GM19351 (cell line): ENCODE measurements at regions not wholly inside any gene's neighbourhood (a gene's known extent, or its start where the extent isn't known, plus 50 kb on each side); places are given as distances from the start of the nearest gene placed in this dataset.

ENCODE experiments used
- ATAC-seq: cut with Tn5 transposase; IDR thresholded peaks from one replicate; pipeline ENCODE4 v1.9.1; 2021; ENCODE audit warnings: mild to moderate bottlenecking, moderate library complexity; ENCODE audit not compliant: unreplicated experiment

DNA sequence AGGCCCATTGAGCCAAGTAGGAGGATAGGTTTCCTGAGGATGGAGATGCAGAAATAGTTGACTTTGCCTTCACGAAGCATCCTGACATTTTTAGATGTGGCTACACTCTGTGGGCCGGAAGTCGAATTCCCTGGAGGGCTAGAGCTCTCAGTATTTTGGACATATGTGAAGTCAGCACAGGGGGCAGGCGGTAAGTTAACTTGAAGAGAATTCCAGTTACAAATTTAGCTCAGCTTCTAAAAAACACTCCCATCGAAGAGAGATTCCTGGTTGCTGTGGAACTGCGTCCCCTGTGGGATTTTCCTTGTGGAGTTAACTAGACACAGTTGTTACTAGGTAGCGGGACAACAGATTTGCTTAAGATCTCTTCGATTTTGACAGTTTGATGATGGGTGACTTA is 161.9 kb upstream of the RGMA start:
- no peak for ATAC-seq

DNA sequence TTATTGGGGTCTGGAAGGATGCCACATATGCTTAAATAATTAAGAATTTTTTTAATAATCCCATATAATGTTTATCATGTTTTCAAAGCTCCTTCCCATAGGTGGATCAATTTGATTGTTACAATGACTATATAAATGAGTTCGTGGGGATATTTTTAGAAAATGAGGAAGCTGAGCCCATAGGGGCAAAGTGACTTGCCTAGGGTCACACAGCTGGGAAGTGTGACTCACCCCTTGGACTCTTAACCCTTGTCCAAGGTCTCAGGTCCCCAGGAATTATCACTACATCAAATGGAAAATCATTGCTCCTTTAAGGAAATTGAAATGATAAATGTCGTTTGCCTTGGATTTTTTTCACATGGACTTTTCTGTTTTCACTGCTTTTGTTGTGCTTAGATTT is 161.2 kb upstream of the RGMA start:
- no peak for ATAC-seq

DNA sequence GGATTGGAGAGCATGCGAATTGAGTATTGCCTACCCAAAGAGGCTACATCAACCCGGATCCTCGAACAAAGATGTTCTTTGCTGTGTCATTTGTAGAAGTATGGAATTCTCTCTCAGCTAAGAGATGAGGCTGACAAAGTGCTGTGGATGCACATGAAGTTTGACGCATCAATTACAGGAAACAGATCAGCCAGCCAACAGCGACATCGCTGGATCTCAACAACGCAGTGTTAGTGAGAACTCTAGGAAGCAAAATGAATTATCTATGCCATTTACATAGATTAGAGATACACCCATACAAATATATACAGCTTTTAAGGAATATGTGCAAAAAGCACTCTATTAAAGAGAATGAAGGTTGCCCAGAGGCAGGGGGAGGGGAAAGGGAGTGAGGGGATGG is 160.6 kb upstream of the RGMA start:
- ATAC-seq = no peak

DNA sequence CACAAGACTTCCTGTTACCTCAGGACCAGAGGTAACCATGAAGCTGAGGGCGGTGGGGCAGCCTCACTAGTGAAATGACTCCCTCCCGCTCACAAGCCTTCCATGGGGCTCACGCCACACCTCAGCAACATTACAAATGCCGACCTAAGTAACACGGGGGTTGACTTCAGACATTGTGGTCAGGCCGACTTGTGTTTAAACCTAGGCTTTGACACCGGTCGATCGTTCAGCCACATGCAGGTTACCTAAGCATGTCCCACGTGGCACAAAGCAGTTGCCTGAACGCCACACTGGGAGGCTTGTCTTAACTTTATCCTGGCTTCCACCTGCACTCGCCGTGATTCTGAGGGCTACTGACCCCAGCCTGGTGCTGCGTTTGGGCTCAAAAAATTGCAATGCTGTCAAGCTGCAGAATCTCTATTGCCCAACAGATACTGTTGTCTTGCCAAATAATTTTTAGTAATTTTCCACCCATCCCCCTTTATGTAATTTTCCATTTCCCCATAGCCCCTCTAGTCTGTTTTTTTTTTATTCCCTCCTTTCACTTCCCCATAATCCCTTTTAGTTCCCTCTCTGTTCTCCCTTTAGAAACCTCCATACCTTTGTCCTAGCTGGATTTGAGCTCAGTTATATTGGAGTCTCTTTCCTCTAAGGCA is 158.6 kb upstream of the RGMA start:
- ATAC-seq = no peak

DNA sequence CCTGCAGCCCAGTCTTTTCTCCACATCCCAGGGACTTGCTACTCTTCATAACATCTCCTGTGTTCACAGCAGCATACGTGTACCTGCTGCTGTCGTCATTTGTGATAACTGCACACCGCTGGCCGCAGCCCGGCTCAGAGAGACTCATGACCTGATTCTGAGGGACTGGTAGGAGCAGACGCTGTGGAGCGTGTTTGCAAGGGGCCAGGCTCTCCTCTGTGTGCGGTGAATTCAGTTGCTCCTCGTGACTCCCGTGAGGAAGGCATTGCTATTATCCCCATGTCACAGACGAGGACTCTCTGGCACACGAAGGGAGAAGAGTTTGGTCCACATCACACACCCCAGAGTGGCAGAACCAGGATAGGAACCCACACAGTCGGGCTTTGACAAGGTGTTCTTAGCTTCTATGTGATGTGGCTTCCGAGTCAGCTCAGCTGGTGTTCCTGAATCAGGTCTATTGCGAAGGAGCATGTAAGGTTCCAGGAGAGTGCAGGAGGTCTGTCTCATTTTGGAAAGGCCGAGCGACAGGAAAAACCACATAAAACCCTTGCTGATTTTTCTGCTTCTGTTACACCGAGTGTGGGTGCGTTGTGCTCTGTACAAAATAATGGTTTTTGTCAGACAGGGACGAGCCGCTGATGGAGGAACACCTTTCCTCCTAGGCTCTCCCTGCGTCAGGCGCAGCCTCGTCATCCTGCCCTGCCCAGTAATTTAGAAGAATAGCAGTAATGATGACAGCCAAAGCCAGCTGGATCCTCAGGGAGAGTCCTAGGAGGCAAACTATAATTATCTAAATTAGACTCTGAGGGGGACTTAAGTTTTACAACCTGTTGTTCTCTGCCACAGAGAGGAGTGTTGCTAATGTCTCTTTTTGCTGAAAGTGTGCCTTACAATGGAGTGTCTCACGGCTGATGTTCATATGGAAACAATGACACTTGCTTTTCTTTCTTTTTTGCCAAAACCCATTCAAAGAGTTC is 157.5 kb upstream of the RGMA start:
- no peak for ATAC-seq

DNA sequence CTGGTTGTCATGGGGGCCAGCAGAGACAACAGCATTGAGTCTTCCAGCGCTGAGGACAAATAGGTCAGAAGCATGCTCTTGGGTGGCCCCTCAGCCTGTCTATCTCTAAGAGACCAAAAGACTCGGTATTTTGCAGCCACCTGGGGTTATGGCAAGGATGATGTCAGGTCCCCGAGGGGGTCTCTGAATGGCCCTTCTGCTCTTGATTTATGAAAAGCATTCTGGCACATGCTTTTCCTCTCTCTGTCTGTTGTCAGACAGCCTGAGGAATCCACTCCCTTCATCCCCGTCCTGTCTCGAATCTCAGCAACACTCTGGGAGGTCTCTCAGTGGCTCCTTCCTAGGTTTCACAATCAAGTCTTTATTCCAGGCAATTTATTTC is 156.6 kb upstream of the RGMA start:
- ATAC-seq = no peak

DNA sequence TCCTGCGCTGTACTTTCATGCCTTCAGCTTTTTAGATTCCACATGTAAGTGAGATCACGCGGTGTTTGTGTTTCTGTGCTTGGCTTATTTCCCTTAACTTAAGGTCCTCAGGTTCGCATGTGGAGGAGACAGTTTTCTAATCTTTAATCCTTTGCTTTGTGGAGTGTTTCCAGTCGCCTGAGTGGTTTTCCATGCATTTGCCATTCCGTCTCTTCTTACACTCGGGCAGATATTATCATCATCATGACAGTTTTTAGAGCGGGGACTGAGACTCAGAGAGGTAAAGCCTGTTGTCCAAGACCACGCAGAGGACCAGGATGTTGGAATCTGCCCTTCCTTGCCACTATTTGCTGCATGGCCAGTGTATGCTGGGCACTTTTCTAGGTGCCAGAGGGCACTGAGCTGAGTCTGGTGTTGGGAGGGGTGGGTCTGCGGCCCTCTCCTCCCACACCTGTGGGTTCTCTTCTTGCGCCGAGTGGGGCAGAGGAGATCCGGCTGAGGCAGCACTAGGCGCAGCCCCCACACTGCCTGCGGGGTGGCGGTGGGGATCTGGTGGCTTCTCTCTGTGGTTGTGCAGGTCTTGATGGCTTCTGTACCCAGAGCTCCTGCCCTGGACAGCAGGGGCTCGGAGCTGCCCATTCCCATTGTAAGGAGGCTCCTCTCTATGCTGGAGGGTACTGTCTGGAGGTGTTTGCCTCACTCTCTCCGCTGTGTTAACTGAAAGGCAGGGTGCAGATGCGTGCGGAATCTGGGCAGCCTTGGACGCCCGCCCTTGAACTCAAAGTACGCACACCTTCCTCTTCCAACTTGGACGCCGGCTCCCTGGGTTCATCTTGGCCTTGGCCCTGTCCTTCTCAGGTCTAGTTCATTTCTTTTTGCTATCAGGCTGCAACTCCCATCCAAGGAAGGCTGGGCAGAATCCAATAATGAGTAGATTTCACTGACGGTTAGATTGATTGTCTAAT is 156.0 kb upstream of the RGMA start:
- ATAC-seq = no peak

DNA sequence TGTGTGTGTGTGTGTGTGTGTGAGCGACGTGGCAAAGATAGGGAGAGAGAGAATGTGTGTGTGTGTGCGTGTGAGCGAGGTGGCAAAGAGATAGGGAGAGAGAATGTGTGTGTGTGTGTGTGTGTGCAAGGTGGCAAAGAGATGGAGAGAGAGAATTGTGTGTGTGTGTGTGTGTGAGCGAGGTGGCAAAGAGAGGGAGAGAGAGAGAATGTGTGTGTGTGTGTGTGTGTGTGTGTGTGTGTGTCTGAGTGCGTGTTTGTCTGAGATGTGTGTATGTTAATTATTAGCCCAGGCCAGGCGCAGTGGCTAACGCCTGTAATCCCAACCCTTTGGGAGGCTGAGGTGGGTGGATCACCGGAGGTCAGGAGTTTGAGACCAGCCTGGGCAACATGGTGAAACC is 154.6 kb upstream of the RGMA start:
- ATAC-seq = no peak

DNA sequence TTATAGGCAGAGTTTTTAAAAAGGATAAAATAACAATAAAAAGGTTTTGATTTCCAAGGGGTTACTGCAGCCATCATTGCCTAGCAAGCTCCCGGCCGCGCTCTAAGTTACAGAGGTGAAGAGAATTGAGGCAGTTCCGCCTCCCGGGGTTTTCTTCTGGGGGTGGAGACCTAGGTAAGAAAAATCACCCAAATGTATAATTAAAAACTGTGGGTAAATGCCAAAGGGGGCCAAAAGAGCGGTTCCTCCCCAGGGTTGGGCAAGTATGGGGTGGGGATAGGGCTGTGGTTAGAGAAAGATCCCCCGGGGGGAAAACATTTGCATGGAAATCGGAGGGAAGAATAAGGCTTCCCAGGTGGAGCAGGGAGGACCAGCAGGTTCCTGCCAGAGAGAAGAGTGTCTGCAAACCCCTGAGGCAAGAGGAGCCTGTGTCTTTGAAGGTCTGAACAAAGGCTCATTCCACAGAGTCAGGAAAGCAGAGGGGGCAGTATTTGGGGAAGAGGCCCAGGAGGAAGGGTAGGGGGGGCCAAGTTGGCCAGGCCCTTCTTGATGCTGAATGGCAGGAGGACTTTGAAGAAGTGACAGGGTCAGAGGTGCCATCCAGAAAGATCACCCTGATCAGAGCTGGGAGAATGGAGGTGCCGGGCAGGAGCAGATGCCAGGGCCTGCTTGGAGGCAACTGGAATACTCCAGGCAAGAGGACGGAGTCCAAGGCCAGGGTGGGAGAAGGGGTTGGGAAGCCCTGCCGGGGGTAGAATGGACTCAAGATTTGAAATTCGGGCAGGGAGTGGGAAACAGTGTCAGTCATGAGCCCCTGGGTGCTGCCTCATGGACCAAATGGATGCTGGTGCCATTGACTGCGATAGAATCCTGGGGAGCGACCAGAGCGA is 152.9 kb upstream of the RGMA start:
- no peak for ATAC-seq

DNA sequence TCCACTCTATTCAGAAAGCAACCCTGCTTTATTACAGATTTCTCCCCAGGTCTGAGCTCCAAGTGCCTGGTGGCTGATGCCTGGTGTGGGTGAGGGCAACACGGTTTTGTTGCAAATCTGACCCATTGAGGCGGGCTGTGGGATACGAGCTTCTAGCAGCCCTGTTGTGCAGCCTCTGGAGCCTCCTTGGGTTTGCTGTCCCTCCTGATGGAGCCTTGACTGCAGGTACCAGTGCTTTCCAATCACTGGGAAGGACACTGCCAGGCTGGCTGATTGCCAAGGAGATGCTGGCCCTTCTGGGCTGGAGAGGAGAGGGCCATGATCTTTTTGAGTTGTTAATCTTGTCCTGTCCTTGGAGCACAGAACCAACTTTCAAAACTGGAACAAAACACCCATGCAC is 151.0 kb upstream of the RGMA start:
- no peak for ATAC-seq

DNA sequence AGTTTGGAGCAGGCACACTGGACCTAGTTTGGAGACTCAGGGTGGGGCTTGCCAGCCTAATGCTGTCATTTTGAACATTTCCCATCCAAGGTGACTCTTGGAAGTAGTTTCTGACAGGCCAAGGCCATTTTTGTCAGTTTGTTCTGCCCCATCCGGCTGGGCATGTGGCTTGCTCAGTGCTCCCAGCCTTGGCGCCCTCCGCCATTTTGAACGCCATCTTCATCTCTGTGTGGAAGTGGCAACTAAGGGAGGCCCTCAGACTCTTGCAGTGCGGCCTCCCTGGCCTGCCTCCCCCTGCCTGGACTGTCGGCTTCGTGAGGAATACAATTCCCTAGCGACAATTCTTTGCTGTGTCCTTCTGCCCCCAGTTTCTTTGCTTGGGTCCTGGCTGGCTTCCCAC is 150.6 kb upstream of the RGMA start:
- no peak for ATAC-seq

DNA sequence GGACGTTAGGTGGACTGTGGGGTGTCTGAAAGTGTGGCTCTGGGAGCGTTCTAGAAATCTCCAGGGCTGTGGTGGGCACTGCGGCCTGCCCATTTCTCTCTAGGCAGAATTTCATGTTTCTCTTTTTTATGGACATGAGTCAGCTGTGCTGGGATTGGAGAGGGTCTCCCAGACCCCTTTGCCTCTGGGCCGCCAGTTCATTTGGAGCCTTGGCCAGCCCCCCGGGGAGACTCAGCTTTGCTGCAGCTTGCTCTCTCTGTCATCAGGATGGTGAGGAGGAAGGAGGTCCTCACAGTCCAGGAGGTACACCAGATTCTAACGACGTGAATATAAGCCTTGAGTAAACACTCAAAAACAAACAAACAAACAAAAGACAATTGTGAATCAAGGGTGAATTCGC is 149.6 kb upstream of the RGMA start:
- ATAC-seq = no peak

DNA sequence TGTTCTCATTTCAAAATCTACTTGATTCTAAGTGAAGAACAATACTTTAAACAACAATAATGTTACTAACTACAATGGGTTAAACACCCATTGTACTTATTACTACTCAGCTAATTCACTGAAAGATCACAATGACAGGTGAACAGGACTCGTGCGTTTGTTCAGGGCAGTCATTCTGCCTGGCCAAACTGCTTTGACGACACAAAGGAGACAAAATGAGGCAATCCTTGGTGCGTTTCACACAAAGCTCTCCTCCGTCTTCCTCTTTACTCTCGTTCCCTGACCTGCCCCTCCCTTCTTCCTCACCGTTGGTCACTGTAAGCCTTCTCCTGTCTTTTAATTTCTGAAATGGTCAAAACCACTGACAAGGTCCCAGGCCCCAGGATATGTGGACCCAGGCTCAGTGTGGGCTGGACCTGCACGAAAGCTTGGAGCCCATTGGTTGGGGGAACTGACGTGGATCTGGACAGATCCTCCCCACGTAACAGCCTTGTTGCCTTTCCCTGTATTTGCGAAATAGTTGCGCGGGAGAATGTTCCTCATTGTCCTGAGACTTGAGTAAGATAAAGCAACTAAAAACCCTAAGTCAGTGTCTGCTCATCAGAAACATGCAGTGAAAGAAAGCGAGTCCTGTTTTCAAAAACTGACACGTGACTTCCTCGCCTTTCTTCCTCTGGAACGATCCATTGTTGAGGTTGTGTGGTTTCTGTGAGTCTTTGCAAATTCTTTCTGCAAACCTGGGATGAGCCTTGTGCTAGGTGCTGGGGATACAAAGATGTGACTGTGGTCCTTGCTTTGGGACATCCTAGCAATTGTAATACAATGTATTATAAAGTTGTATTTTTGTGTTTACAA is 147.1 kb upstream of the RGMA start:
- no peak for ATAC-seq

DNA sequence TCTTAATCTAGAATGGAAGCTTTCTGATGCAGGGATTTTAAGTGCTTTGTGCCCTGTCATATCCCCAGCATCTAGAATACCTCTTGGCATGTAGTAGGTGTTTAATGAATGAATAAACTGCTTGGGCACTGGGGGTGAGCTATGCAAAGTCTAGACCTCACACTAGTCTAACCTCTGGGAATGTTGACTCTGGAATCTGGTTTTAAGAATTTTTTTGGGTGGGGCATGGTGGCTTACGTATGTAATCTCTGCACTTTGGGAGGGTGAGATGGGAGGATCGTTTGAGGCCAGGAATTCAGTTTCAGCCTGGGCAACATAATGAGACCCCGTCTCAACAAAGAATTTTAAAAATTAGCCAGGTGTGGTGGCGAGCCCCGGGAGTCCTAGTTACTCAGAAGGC is 146.3 kb upstream of the RGMA start:
- no peak for ATAC-seq

DNA sequence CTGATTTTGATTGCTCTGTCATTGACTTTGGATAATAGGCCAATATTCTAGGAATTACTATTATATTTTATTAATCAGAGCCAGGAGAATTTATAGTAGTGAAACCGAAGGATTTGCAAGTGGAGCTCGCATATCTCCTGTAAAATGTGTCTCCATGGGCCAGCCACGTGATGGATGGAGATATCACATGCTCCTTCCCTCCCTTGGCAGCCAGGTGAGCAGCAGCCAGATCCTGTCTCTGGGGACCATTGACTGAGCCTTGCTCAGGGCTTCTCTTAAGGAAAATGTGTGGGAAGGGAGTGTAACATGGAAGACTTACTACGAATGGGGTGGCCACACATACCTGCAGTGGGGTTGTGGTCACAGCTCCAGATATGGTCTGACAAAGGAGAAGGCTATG is 144.7 kb upstream of the RGMA start:
- ATAC-seq = no peak

DNA sequence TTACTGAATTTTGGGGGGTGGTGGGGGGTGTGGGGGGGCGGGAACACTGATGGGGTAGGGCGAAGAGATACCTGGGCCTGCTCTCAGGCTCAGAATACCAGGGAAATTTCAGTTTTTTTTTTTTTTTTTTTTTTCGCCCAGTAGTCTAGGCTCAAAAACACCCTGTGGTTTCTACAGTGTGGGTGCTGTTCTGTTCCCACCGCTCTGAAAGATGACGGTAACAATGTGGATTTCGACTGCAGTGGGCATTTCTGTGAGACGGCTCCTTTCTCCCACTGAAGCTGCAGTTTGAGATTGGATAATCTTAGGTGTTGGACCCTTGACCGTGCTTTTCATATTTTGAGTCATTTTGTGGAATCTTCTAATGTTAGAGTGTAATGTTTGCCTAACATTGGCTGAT is 143.8 kb upstream of the RGMA start:
- ATAC-seq = no peak

DNA sequence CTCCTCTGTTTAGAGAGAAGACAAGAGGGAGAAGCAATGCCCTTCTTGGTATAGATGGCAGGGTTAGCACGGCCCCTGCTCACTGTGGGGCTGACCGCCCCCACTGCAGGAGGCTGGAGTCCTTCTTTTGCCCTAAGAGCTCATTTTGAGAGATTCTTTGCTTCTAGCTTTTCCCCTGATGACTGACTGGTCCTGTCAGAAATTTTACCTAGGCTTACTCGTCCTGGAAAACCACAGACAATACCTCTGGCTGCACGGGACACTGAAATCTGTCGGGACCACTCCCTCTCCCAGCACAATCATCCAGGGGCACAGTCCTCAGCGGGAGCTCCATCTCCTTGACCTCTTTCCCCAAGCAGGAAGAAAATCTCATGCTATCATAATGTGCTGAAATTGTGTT is 143.0 kb upstream of the RGMA start:
- ATAC-seq = no peak

DNA sequence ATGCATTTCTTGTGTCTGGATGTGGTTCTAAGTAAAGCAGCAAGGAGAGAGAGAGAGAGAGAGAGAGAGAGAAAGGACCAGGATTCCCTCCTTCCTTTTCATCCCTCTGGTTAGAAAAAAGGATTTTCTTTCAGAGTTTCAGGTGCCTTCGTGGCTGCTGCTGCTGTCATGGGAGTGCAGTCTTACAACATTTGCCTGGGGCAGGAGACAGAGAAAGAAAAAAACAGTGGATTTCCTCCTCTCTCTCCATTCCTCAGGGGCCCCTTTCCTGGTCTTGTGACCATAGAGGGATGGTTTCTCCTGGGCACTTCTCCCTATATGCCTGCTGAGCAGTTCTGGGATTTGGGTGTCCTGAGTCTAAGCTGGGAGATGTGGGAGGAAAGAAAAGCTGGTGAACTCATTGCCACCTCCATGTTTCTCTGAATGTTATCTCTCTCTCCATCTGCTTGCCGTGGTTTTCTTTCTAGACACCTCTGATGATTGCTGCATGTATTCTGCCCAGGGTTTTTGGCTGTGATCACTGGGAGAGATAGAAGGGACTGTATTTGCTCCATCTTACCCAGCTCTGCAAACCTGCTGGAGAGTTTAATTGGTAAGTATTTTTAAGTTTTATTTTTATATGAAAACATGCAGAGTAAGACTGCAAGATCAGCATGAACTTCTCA is 142.4 kb upstream of the RGMA start:
- no peak for ATAC-seq

DNA sequence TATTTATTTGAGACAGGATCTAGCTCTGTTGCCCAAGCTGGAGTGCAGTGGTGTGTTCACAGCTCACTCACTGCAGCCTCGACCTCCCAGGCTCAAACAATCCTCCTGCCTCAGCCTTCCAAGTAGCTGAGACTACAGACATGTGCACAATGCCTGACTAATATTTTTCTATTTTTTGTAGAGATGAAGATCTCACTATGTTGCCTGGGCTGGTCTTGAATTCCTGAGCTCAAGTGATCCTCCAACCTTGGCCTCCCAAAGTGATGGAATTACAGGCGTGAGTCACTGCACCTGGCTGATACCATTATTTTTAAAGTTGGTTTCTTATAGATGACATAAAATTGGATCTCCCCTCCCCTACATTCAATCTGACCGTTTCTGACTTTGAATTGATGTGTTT is 139.5 kb upstream of the RGMA start:
- no peak for ATAC-seq
